ENCODE measurements at regions not wholly inside any gene's neighbourhood (a gene's known extent, or its start where the extent isn't known, plus 50 kb on each side); places are given as distances from the start of the nearest gene placed in this dataset.

GRCh38 chr2:48852938-48853337, 97.4 kb upstream of the LHCGR start:
- DNase-seq (ENCODE audit: low read depth) = peak; percentile 37

DNA sequence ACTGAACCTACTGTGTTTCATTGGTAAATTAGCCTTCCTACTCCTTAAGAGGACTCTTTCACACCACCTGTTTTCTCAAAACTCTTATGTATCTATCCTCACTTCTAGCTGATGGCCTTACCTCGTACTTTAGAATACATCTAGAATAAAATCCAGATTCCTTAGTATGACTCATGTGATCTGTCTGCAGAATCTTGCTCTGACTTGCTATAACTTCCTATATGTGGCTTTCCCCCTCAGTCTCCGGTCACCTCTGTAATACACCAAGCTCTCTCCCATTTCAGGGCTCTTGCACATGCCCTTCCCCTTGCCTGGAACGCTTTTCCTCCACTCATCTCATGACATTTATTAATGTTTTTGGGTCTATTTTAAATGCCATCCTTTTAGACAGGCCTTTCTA, 95.6 kb upstream of the LHCGR start:
- peak; percentile 56 for DNase-seq (ENCODE audit: low read depth)

- peak; percentile 89 for DNase-seq (ENCODE audit: low read depth)
Measured at GRCh38 chr2:48849770-48850169, 94.2 kb upstream of the LHCGR start.

DNA sequence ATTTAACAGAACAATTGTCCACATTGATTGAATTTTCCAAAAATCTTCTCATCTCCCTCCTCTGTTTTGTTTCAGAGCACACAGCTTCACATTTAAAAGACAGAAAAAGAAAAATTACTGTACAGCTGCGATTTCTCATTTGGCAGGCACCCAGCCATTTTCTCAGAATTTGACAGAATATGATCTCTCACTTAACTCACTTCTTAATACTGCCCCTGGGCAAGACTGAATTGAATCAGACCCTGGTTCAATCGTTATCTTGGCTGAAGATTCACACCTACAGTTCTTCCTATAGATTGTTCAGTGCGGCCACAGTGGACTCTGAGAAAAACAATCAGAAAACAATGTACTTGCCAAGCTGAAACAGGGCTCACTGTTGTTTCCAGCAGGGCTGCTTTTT, 90.2 kb upstream of the LHCGR start:
- DNase-seq (ENCODE audit: low read depth) = no peak

DNA sequence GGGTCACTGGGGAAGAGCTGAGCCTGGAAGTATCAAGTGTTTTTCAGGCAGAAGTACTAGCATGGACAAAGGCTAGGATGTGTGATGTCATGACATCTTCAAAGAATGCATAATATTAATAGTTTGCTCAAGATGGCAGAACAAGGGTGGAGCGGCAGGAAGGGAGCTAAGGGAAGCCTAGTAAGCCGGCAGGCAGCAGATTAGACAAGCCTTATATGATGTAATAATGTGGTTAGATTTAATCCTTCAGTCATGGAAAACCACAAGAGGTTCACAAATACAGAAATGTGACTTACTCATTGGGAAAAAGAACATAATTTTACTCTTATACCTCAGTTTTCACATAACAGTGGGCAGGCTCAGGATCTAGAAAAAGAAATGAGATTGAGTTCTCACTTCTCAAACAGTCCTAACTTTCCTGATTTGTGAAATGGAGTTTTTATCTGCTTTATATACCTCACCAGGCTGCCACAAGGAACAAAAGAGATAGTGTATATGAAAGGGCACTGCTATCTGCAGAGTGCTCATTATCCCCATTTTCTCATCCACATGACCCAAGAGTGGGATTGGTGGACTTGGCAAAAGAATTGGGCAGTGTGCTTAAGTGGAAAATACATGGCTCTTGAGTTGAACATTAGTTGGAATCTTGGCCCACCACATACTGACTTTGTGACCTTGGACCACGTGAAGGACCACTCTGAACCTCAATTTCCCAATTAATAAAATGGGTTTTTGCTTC, 89.1 kb upstream of the LHCGR start:
- DNase-seq (ENCODE audit: low read depth) = peak; percentile 73

GRCh38 chr2:48841126-48841525, 85.6 kb upstream of the LHCGR start:
- DNase-seq (ENCODE audit: low read depth) = no peak

GRCh38 chr2:48838029-48838428, 82.5 kb upstream of the LHCGR start:
- no peak for DNase-seq (ENCODE audit: low read depth)

GRCh38 chr2:48829569-48829968, 74.0 kb upstream of the LHCGR start:
- DNase-seq (ENCODE audit: low read depth) = no peak

GRCh38 chr2:48829036-48829435, 73.5 kb upstream of the LHCGR start:
- no peak for DNase-seq (ENCODE audit: low read depth)

DNA sequence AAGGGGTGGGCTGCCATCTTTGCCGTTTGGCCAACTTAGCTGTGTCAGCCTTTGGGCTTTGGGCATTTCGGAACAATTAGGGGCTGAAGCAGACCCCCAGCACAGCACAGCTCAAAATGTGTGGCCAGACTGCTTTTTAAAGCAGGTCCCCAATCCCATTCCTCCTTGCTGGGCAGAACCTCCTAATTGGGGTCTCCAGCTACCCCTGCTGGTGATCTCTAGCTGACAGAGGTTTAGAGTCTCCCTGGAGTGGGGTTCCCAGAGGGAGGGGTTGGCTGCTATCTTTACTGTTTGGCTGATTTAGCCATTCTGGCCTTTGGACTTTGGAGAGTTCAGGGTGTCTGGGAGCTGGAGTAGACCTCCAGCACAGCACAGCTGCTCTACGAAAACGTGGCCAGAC, 71.5 kb upstream of the LHCGR start:
- no peak for DNase-seq (ENCODE audit: low read depth)

GRCh38 chr2:48824116-48824515, 68.6 kb upstream of the LHCGR start:
- no peak for DNase-seq (ENCODE audit: low read depth)

DNA sequence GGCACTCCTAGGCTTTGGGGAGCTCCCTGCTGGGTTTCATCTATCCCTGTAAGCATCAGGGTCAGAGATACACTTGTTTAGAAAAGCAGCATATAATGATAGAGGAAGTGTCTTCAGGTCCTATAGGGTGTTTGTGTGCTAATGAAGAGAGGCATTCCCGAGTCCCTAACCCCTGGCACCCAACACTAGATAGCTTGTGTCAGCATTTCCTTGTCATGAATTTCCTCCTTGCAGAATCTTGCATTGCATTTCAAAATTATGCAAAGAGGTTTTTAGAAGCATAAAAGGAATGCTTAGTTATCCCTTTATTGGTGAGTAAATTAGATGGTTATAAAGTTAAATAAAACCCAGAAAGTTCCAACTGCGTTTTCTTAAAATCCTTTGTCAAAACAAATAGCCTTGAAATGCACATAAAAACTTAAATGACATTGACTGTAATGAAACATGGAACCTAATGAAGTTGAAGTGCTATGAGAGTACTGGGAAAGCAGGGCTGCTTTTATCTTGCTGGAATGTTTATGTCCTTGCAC, 63.7 kb upstream of the LHCGR start:
- no peak for DNase-seq (ENCODE audit: low read depth)

DNA sequence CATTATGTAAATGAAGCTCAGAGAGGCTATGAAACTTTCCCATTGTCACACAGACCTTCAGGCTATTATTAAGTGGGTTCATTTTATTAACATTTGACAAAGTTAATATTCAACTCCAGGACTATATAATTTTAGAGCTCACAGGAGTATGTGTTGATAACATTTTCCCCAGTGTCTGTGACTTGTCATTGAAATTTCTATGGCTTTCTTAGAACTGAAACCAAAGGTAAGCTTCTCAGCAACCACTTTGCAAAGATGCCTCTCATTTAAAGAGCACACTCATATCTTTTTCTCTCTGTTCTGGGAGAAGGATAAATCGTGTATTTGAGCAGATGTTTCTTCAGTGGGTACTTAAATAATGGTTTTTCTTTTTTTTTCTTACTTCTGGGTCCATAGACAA, 61.8 kb upstream of the LHCGR start:
- DNase-seq (ENCODE audit: low read depth) = no peak

GRCh38 chr2:48812416-48812815, 56.9 kb upstream of the LHCGR start:
- DNase-seq (ENCODE audit: low read depth) = no peak

GRCh38 chr2:48808311-48808710, 52.8 kb upstream of the LHCGR start:
- no peak for DNase-seq (ENCODE audit: low read depth)

Measured in HT1080 (cell line).